SKM-1 treated with dmso at 0.1 percent for 144 hours (cell line): ENCODE measurements at regions not wholly inside any gene's neighbourhood (a gene's known extent, or its start where the extent isn't known, plus 50 kb on each side); places are given as distances from the start of the nearest gene placed in this dataset.

Experiments
- DNase-seq: peaks from one replicate; lab custom pipeline; 2025; ENCODE audit not compliant: unreplicated experiment; lab: John Stamatoyannopoulos, UW

- DNase-seq, result no peak
Observed at GRCh38 chr18:2442006-2442405, 129.3 kb downstream of the METTL4 start.

GRCh38 chr18:2442726-2443275 is 128.5 kb downstream of the METTL4 start:
- no peak for DNase-seq

- peak; percentile 74 for DNase-seq
Observed at GRCh38 chr18:2444201-2444875, 127.0 kb downstream of the METTL4 start.

GRCh38 chr18:2448565-2449151 is 122.6 kb downstream of the METTL4 start:
- peak; percentile 45 for DNase-seq

DNA sequence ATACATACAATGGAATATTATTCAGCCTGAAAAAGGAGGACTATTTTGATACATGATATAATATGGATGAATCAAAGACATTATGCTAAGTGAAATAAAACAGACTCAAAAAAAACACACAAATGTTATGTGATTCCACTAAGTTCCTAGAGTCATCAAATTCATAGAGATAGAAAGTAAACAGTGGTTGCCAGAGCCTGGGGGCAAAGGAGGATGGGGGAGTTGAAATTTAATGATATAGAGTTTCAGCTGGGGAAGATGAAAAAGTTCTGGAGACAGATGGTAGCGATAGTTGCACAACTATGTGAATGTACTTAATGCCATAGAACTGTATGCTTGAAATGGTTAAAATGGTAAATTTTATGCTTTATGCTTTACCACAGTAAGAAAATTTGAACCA is 119.7 kb downstream of the METTL4 start:
- DNase-seq, result no peak

DNA sequence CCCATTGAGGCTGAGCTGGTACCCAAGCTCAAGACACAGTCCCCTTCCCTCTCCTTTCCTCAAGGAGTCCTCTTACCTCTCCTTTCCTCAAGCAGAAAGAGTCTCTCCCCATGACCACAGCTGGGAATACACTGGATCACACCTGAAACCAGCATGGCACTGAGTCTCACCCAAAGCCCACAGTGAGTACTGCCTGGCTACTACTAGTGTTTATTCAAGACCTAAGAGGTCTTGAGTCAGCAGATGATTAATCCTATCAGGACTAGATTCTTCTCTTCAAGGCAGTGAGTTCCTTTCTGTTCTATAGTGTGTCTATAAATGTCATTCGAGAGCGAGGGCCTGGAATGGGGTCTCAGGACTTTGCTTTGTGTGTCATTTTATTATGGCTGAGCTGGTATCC is 111.4 kb downstream of the METTL4 start:
- no peak for DNase-seq

DNA sequence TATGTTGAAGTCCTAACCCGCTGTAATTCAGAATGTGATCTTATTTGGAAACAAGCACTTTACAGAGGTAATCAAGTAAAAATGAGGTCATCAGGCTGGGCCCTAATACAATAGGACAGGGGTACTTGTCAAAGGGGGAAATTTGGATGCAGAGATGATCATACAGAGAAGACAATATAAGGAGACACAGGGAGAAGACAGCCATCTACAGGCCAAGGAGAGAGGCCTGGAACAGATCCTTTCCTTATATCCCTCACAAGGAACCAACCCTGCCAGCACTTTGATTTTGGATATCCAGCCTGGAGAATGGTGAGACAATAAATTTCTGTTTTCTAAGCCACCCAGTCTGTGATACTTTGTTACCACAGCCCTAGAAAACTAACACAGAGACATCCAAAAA is 104.3 kb downstream of the METTL4 start:
- no peak for DNase-seq

DNA sequence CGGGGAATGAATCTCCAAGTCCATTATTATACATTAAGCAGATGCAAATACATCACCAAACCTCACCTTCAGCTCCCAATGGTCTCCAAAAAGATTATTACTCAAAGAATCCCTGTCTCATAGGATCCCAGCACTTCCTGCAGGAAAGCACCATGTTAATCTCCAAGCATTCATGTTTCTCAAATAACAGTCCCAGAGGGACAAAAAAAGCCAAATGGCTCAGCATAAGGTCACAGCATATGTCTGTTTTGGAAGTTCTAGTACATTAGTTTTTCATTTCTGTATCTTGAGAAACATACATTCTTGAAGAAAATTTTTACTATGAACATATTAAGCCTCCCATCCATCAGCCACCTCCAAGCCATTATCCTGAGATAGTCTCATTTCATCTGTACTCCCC is 103.3 kb downstream of the METTL4 start:
- DNase-seq, result no peak

GRCh38 chr18:2471523-2471922 is 99.8 kb downstream of the METTL4 start:
- DNase-seq, result no peak

GRCh38 chr18:2478662-2479061 is 92.6 kb downstream of the METTL4 start:
- DNase-seq, result no peak

- DNase-seq, result no peak
Observed at GRCh38 chr18:2480536-2480935, 90.8 kb downstream of the METTL4 start.

DNA sequence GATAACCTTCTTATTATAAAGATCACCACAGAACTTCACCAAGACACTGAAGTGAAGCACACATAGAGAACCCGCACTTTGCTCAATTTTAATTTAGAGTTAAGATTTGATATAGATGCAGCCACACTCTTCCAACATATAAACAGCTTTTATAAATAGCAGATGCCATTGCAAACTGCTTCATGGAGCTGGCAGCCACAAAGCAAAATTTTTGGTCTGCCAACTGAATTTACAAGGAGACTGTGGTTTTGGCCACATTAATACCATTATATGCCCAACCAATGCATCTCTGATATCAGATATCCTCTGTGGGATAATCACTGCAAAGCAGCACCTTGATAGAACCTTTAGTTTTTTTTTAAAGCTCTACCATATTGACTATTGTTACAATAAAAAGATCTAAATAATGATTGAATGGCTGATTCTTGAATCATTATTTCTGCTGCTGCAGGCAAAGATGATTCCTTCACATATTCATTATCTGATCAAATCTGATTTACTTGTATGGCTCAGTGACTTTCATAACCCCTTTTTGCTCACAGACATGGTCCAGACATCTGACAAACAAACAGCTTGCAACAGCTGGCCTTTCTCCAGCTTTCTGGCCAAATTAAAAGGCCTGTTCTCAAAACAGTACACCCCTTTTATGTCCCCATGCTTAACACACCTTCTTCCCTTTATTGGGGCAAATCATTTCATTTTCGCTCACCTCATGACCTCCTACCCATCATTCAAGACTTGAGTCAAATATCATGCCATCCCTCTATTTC is 88.4 kb downstream of the METTL4 start:
- no peak for DNase-seq

DNA sequence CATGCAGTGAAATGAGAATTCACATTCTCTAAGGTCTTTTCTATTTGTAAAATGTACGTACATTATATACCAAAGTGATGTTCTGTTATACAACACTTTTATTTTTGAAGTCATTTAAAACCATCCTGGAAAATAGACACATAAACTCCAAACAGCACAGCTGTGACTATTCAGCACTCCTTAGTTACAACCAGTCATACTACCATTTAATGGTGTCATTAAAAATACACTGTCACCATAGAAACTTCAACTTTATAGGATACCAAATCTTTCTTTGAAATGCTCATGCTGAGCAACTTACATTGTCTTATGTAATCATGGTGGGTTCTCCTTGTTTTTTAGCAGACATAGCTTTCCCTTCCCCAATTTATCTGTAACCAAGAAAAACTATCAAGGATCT is 85.3 kb downstream of the METTL4 start:
- DNase-seq, result no peak

- DNase-seq, result no peak
Observed at GRCh38 chr18:2486426-2486825, 84.9 kb downstream of the METTL4 start.
